ENCODE measurements at regions not wholly inside any gene's neighbourhood (a gene's known extent, or its start where the extent isn't known, plus 50 kb on each side); places are given as distances from the start of the nearest gene placed in this dataset.
"Not testable (repeated sequence)": the region's sequence is repeated elsewhere in the genome, so short reads cannot be mapped to it uniquely, and the experiment has no call there.

- DNase-seq = no peak
These were observed 272.5 kb upstream of the SULF2 start for GRCh38 chr20:48057739-48058138.

GRCh38 chr20:48057251-48057650 lies 272.0 kb upstream of the SULF2 start:
- no peak for DNase-seq

GRCh38 chr20:48056218-48056617 lies 270.9 kb upstream of the SULF2 start:
- no peak for DNase-seq

GRCh38 chr20:48054051-48054450 lies 268.8 kb upstream of the SULF2 start:
- no peak for DNase-seq

- DNase-seq = no peak
These were observed 267.2 kb upstream of the SULF2 start for GRCh38 chr20:48052475-48052835.

GRCh38 chr20:48051794-48052474 lies 266.7 kb upstream of the SULF2 start:
- peak; percentile 14 for DNase-seq

GRCh38 chr20:48049641-48050040 lies 264.4 kb upstream of the SULF2 start:
- DNase-seq = no peak

- DNase-seq = no peak
These were observed 263.9 kb upstream of the SULF2 start for GRCh38 chr20:48049171-48049570.

GRCh38 chr20:48047447-48047846 lies 262.2 kb upstream of the SULF2 start:
- no peak for DNase-seq

GRCh38 chr20:48042628-48043027 lies 257.3 kb upstream of the SULF2 start:
- no peak for DNase-seq

GRCh38 chr20:48041078-48041780 lies 255.9 kb upstream of the SULF2 start:
- DNase-seq = peak; percentile 81

- peak; percentile 97 for DNase-seq
These were observed 255.2 kb upstream of the SULF2 start for GRCh38 chr20:48040491-48040890.

GRCh38 chr20:48040051-48040450 lies 254.8 kb upstream of the SULF2 start:
- DNase-seq = no peak

- no peak for DNase-seq
These were observed 254.2 kb upstream of the SULF2 start for GRCh38 chr20:48039514-48039913.

GRCh38 chr20:48038713-48039112 lies 253.4 kb upstream of the SULF2 start:
- no peak for DNase-seq

- not testable (repeated sequence) for DNase-seq
These were observed 252.5 kb upstream of the SULF2 start for GRCh38 chr20:48037798-48038197.

GRCh38 chr20:48035961-48036731 lies 250.9 kb upstream of the SULF2 start:
- no peak for DNase-seq

- DNase-seq = no peak
These were observed 249.5 kb upstream of the SULF2 start for GRCh38 chr20:48034751-48035150.

GRCh38 chr20:48033005-48033404 lies 247.7 kb upstream of the SULF2 start:
- not testable (repeated sequence) for DNase-seq

GRCh38 chr20:48031122-48031521 lies 245.8 kb upstream of the SULF2 start:
- no peak for DNase-seq

- DNase-seq = no peak
These were observed 241.8 kb upstream of the SULF2 start for GRCh38 chr20:48026981-48027592.

GRCh38 chr20:48025661-48026060 lies 240.4 kb upstream of the SULF2 start:
- no peak for DNase-seq

GRCh38 chr20:48025051-48025515 lies 239.8 kb upstream of the SULF2 start:
- DNase-seq = peak; percentile 48

All from DMS153 (cell line).